ENCODE measurements at regions not wholly inside any gene's neighbourhood (a gene's known extent, or its start where the extent isn't known, plus 50 kb on each side); places are given as distances from the start of the nearest gene placed in this dataset.
A peak's percentile ranks its signal among the peaks of the same experiment; 100 is the strongest.

DNA sequence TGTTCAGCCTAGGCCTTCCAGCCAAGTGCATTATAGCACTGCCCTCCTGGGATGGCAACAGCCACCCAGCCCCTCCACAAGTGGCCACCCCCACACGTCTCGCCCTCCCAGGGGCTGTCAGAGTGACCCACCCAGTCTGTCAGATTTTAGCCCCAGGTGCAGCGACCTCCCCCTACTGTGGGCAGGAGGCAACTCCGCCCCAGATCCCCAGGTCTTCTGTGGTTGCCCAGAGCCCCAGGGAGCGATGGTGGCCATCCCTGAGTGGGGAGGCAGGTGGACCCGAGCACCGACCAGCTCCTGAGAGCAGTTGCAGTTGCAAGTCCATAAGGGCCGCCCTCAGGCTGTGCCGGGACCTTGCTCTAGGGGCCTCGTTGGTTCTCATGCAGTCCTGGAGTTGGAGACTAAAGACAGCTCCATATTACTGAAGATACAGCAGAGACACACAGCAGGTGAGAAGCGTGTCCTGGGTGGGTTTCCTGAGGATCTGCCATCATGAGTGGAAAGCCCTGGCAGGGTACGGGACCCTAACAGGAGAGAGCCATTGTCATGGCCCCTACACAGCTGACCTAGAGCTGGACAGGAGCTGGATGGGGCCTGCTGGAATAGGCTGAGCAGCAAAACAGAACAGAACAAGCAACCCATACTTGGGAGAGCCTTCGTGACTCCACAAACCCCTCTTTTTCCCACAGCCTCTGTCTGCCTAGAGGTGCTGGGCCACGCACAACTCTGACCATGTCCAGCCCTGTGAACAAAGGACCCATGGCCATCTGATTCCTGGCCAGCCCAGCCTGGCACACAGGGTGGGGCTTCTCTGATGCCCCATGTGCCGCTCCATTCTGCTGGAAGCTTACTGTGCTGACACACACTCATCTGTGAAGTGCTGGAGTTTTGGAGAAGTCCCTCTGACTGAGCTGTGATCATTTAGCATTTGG, 110.3 kb upstream of the ALDH1A3 start:
- H3K27ac ChIP-seq (ENCODE audit: low read depth, low read length), result no peak overlapping the region
- H3K4me1 Mint-ChIP-seq, result peaks cover 27% of the 10 kb centered on the region
- no peaks in the 10 kb centered on the region for H3K36me3 Mint-ChIP-seq (ENCODE audit: low read depth)
- H3K4me3 ChIP-seq (ENCODE audit: low read length), result no peak overlapping the region
- TF ChIP-seq, protein P1, sequence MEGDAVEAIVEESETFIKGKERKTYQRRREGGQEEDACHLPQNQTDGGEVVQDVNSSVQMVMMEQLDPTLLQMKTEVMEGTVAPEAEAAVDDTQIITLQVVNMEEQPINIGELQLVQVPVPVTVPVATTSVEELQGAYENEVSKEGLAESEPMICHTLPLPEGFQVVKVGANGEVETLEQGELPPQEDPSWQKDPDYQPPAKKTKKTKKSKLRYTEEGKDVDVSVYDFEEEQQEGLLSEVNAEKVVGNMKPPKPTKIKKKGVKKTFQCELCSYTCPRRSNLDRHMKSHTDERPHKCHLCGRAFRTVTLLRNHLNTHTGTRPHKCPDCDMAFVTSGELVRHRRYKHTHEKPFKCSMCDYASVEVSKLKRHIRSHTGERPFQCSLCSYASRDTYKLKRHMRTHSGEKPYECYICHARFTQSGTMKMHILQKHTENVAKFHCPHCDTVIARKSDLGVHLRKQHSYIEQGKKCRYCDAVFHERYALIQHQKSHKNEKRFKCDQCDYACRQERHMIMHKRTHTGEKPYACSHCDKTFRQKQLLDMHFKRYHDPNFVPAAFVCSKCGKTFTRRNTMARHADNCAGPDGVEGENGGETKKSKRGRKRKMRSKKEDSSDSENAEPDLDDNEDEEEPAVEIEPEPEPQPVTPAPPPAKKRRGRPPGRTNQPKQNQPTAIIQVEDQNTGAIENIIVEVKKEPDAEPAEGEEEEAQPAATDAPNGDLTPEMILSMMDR (conservative IDR thresholded peaks at IDR 0.05), result no peak
- H3K9me3 Mint-ChIP-seq, result peaks cover 4% of the 10 kb centered on the region
- no peak overlapping the region for H3K4me3 Mint-ChIP-seq
- no peak overlapping the region for H3K9ac ChIP-seq (ENCODE audit: extremely low read depth, low read length, poor library complexity, severe bottlenecking)
- no peaks in the 10 kb centered on the region for H3K9me3 ChIP-seq (ENCODE audit: control insufficient read depth, low read length)
- no peaks in the 10 kb centered on the region for H3K27me3 ChIP-seq (ENCODE audit: control insufficient read depth, insufficient read depth, low read length, poor library complexity, severe bottlenecking)
- 93 to 94% methylated on average over 9 to 15 of the region's 15 CpGs for WGBS, 2 experiments (ENCODE audit: insufficient coverage in 1 of 2, insufficient read length in 1 of 2)
- H3K27ac Mint-ChIP-seq, result no peak overlapping the region
- no peak for DNase-seq
- no peaks in the 10 kb centered on the region for H3K36me3 ChIP-seq (ENCODE audit: control insufficient read depth, insufficient read depth, low read length)
- peaks cover 6% of the 10 kb centered on the region for H3K4me1 ChIP-seq (ENCODE audit: control insufficient read depth, insufficient read depth, low read length)
- H3K27me3 Mint-ChIP-seq (ENCODE audit: insufficient read depth), result no peaks in the 10 kb centered on the region

DNA sequence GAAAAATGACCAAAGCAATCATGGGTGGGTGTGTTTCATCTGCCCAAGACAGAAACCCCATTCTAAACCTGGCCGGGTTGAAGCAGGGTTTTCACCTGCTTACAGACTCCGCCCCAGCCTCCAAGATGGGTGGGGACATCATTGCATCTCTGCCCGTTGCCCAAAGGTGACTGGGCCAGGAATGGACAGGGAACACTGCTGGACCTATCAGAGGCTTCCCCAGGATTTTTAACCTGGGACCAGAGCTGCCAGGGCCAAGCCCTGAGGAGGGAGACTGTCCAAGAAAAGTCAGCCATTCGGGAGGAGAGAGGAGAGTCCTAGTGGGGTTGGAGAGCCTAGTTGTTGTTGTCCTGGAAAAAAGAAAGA, 109.7 kb upstream of the ALDH1A3 start:
- H3K27ac Mint-ChIP-seq, result no peak overlapping the region
- no peak overlapping the region for H3K4me3 ChIP-seq (ENCODE audit: low read length)
- H3K36me3 ChIP-seq (ENCODE audit: control insufficient read depth, insufficient read depth, low read length), result no peaks in the 10 kb centered on the region
- TF ChIP-seq, protein P1 (conservative IDR thresholded peaks at IDR 0.05), result no peak
- no peaks in the 10 kb centered on the region for H3K36me3 Mint-ChIP-seq (ENCODE audit: low read depth)
- no peak overlapping the region for H3K9ac ChIP-seq (ENCODE audit: extremely low read depth, low read length, poor library complexity, severe bottlenecking)
- DNase-seq, result peak; percentile 38
- H3K27me3 ChIP-seq (ENCODE audit: control insufficient read depth, insufficient read depth, low read length, poor library complexity, severe bottlenecking), result no peaks in the 10 kb centered on the region
- H3K4me3 Mint-ChIP-seq, result no peak overlapping the region
- peaks cover 4% of the 10 kb centered on the region for H3K9me3 Mint-ChIP-seq
- H3K4me1 Mint-ChIP-seq, result peaks cover 24% of the 10 kb centered on the region
- peaks cover 6% of the 10 kb centered on the region for H3K4me1 ChIP-seq (ENCODE audit: control insufficient read depth, insufficient read depth, low read length)
- no peaks in the 10 kb centered on the region for H3K27me3 Mint-ChIP-seq (ENCODE audit: insufficient read depth)
- WGBS, 2 experiments (ENCODE audit: insufficient coverage in 1 of 2, insufficient read length in 1 of 2), result 86 to 92% methylated on average over 4 of the region's 4 CpGs
- no peak overlapping the region for H3K27ac ChIP-seq (ENCODE audit: low read depth, low read length)
- H3K9me3 ChIP-seq (ENCODE audit: control insufficient read depth, low read length), result no peaks in the 10 kb centered on the region

DNA sequence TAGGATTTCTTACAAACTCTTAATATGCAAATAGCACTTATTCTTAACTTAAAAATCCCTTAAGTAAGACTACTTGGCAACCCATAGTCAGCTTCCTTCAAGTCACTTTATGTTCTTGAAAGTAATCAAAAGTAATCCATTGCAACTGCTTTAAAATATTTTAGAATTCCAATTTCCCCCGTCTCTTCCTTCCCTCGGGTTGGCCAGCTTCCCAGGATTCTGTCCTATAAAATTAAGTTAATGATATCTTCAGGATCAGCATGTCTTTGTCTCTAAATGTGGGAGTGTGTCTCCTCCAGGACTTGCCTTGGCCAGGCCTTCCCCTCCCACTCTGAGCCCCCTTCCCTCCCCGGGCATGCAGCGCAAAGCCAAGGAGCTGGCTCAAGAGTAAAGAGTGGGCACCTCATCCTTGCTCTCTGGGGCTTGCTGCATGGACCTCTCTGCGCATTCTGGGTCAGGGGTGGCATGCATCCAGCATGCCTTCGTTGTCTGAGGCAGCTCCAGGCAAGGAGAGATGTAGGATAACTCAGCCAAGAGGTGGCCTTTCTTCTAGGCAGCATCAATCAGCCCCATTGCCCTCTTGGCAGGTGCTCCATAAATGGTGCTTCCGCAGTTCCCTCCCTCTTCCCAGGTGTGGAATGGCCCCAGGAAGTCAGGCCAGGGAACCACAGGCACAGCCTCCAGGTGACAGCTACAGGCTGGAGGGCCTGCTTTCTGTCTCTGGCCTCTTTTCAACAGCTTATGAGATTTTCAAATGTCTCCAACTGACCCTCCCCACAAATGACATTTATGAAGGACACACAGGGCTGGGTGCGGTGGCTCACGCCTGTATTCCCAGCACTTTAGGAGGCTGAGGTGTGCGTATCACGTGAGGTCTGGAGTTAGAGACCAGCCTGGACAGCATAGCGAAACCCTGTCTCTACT, 108.7 kb upstream of the ALDH1A3 start:
- WGBS, 2 experiments (ENCODE audit: insufficient coverage in 1 of 2, insufficient read length in 1 of 2), result 85 to 91% methylated on average over 8 to 12 of the region's 12 CpGs
- TF ChIP-seq, protein P1 (conservative IDR thresholded peaks at IDR 0.05), result no peak
- Mint-ChIP-seq H3K27ac (no peak overlapping the region), H3K9me3 (peaks cover 12% of the 10 kb centered on the region), H3K27me3 (ENCODE audit: insufficient read depth) (no peaks in the 10 kb centered on the region), H3K4me3 (no peak overlapping the region), H3K36me3 (ENCODE audit: low read depth) (peaks cover 3% of the 10 kb centered on the region), H3K4me1 (peaks cover 17% of the 10 kb centered on the region)
- Histone ChIP-seq H3K4me3 (ENCODE audit: low read length) (no peak overlapping the region), H3K27me3 (ENCODE audit: control insufficient read depth, insufficient read depth, low read length, poor library complexity, severe bottlenecking) (no peaks in the 10 kb centered on the region), H3K27ac (ENCODE audit: low read depth, low read length) (no peak overlapping the region), H3K9me3 (ENCODE audit: control insufficient read depth, low read length) (no peaks in the 10 kb centered on the region), H3K4me1 (ENCODE audit: control insufficient read depth, insufficient read depth, low read length) (peaks cover under 1% of the 10 kb centered on the region), H3K36me3 (ENCODE audit: control insufficient read depth, insufficient read depth, low read length) (no peaks in the 10 kb centered on the region), H3K9ac (ENCODE audit: extremely low read depth, low read length, poor library complexity, severe bottlenecking) (no peak overlapping the region)
- DNase-seq, result no peak
